CD4-positive, CD25-positive, alpha-beta regulatory T cell (primary cell): ENCODE measurements at regions not wholly inside any gene's neighbourhood (a gene's known extent, or its start where the extent isn't known, plus 50 kb on each side); places are given as distances from the start of the nearest gene placed in this dataset.
"Not testable (repeated sequence)": the region's sequence is repeated elsewhere in the genome, so short reads cannot be mapped to it uniquely, and the experiment has no call there.

Experiments used
- ATAC-seq, 2 donors: fragments of 150-1000 bp; cut with Tn5 transposase; one replicate each; pipeline ENCODE4 v1.10.0; 2021; ENCODE audit warnings: low read depth in 2 of 2, moderate number of reproducible peaks in 2 of 2, moderate library complexity in 1 of 2
- DNase-seq, 3 donors: peaks; one replicate each; pipeline versions ENCODE4 v3.0.0 to v3.0.0-alpha.2; 2012 to 2022; ENCODE audit warnings: mixed read lengths in 1 of 3
- H3K27ac ChIP-seq: one replicate; pipeline ENCODE4 v1.7.0; 2013; ENCODE audit warnings: mild to moderate bottlenecking, low read length; ENCODE audit not compliant: insufficient read depth, poor library complexity, severe bottlenecking
- H3K27me3 ChIP-seq: one replicate; pipeline ENCODE4 v1.7.0; 2013; ENCODE audit warnings: low read length; ENCODE audit not compliant: control insufficient read depth, insufficient read depth
- H3K36me3 ChIP-seq: one replicate; pipeline ENCODE4 v1.7.0; 2013; ENCODE audit warnings: mild to moderate bottlenecking, low read length, moderate library complexity; ENCODE audit not compliant: control insufficient read depth, insufficient read depth
- H3K4me1 ChIP-seq: 2 replicates; pipeline ENCODE4 v1.7.0; 2013; ENCODE audit warnings: mild to moderate bottlenecking, low read length; ENCODE audit not compliant: insufficient read depth, control insufficient read depth, poor library complexity, severe bottlenecking
- H3K4me3 ChIP-seq: one replicate; pipeline ENCODE4 v1.7.0; 2013; ENCODE audit warnings: low read depth, mild to moderate bottlenecking, low read length, moderate library complexity
- H3K9me3 ChIP-seq, 2 experiments: 1 replicate in 1 of 2; 2 replicates in 1 of 2; pipeline ENCODE4 v1.7.0; 2013; ENCODE audit warnings: low read length in 2 of 2, mild to moderate bottlenecking in 1 of 2, moderate library complexity in 1 of 2; ENCODE audit not compliant: control insufficient read depth in 2 of 2
- H3K27ac Mint-ChIP-seq, 3 donors: one replicate each; pipeline ENCODE4 v1.8.0; 2020 to 2022; ENCODE audit warnings: mild to moderate bottlenecking in 3 of 3, mixed read lengths in 3 of 3, moderate library complexity in 2 of 3
- H3K27me3 Mint-ChIP-seq: one replicate; pipeline ENCODE4 v1.8.0; 2022; ENCODE audit warnings: mild to moderate bottlenecking, mixed read lengths
- H3K36me3 Mint-ChIP-seq: one replicate; pipeline ENCODE4 v1.8.0; 2020; ENCODE audit warnings: mixed read lengths
- H3K4me1 Mint-ChIP-seq, 4 donors: one replicate each; pipeline ENCODE4 v1.8.0; 2020 to 2022; ENCODE audit warnings: mixed read lengths in 4 of 4, mild to moderate bottlenecking in 1 of 4
- H3K4me3 Mint-ChIP-seq, 4 donors: one replicate each; pipeline ENCODE4 v1.8.0; 2020 to 2022; ENCODE audit warnings: mild to moderate bottlenecking in 4 of 4, mixed read lengths in 4 of 4, moderate library complexity in 3 of 4
- H3K9me3 Mint-ChIP-seq, 7 donors: one replicate each; pipeline ENCODE4 v1.8.0; 2020 to 2022; ENCODE audit warnings: mixed read lengths in 7 of 7, mild to moderate bottlenecking in 3 of 7, moderate library complexity in 2 of 7

DNA sequence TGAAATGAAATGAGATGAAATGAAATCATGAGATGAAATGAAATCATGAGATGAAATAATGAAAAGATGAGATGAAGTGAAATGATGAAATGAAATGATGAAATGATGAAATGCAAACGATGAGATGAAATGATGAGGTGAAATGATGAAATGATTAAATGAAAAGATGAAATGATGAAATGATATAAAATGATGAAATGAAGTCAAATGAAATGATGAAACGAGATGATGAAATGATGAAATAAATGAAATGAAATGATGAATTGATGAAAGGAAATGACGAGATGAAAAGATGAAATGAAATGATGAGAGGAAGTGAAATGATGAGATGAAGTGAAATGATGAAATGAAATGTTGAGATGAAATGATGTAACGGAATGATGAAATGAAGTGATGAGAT is 595.6 kb downstream of the TP53TG3F start:
- Histone ChIP-seq H3K36me3 (no peaks in the 10 kb centered on the region), H3K27me3 (no peaks in the 10 kb centered on the region), H3K9me3 (peaks cover 1 to 14% of the 10 kb centered on the region in 2 experiments), H3K4me3 (no peak overlapping the region), H3K4me1 (no peaks in the 10 kb centered on the region), H3K27ac (no peak overlapping the region)
- Mint-ChIP-seq H3K27me3 (no peaks in the 10 kb centered on the region), H3K36me3 (no peaks in the 10 kb centered on the region), H3K4me1 (peaks cover 0 to 5% (median 0%) of the 10 kb centered on the region in 4 donors), H3K4me3 (no peak overlapping the region), H3K27ac (no peak overlapping the region), H3K9me3 (peaks cover 6 to 25% (median 20%) of the 10 kb centered on the region in 7 donors)
- ATAC-seq (no peak), DNase-seq (no peak)

DNA sequence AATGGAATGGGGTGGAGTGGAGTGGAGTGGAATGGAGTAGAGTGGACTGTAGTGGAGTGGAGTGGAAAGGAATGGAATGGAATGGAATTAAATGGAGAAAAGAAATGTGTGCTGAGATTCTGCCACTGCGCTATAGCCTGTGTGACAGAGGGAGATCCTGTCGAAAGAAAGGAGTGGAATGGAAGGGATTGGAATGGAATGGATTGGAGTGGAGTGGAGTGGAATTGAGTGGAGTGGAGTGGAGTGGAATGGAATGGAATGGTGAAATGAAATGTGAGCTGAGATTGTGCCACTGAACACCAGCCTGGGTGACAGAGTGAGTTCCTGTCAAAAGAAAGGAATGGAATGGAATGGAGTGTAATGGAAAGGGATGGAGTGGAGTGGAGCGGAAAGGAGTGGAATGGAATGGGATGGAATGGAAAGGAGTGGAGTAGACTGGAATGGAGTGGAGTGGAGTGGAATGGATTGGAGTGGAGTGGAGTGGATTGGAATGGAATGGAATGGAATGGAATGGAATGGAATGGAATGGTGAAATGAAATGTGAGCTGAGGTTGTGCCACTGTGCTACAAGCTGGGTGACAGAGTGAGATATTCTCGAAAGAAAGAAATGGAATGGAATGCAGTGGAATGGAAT is 603.3 kb downstream of the TP53TG3F start:
- not testable (repeated sequence) for DNase-seq, H3K27me3 Mint-ChIP-seq, H3K4me1 ChIP-seq, H3K4me1 Mint-ChIP-seq, H3K27ac ChIP-seq, H3K4me3 Mint-ChIP-seq, H3K27ac Mint-ChIP-seq, H3K27me3 ChIP-seq, H3K4me3 ChIP-seq, H3K36me3 ChIP-seq
- Mint-ChIP-seq H3K9me3 (peaks cover 0 to 50% (median 25%) of the 10 kb centered on the region in 7 donors), H3K36me3 (peaks cover 25% of the 10 kb centered on the region)
- ATAC-seq: peak in 1 of 2 donors; percentile 22
- peaks cover 25 to 43% of the 10 kb centered on the region in 2 experiments for H3K9me3 ChIP-seq

DNA sequence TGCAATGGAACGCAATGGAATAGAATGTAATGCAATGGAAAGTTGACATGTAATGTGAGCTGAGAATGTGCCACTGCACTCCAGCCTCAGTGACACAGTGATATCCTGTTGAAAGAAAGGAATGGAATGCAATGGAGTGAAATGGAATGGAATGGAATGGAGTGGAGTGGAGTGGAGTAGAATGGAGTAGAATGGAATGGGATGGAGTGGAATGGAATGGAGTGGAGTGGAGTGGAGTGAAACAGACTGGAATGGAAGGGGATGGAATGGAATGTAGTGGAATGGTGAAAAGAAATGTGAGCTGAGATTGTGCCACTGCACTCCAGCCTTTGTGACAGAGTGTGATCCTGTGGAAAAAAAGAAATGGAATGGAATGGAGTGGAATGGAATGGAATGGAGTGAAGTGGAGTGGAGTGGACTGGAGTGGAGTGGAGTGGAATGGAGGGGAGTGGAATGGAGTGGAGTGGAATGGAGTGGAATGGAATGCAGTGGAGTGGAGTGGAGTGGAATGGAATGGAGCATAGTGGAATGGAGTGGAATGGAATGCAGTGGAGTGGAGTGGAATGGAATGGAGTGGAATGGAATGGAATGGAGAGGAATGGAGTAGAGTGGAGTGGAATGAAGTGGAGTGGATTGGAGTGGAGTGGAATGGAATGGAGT is 604.2 kb downstream of the TP53TG3F start:
- Mint-ChIP-seq H3K9me3 (peaks cover 0 to 48% (median 27%) of the 10 kb centered on the region in 7 donors), H3K36me3 (peaks cover 25% of the 10 kb centered on the region), H3K27ac (peak overlapping the region in 1 of 3 donors; percentile 2)
- not testable (repeated sequence) for H3K4me1 ChIP-seq, H3K4me1 Mint-ChIP-seq, H3K27ac ChIP-seq, H3K27me3 Mint-ChIP-seq, DNase-seq, H3K4me3 Mint-ChIP-seq, H3K4me3 ChIP-seq, H3K36me3 ChIP-seq, H3K27me3 ChIP-seq
- H3K9me3 ChIP-seq: peaks cover 28 to 43% of the 10 kb centered on the region in 2 experiments
- ATAC-seq: peak in 1 of 2 donors; percentile 37

DNA sequence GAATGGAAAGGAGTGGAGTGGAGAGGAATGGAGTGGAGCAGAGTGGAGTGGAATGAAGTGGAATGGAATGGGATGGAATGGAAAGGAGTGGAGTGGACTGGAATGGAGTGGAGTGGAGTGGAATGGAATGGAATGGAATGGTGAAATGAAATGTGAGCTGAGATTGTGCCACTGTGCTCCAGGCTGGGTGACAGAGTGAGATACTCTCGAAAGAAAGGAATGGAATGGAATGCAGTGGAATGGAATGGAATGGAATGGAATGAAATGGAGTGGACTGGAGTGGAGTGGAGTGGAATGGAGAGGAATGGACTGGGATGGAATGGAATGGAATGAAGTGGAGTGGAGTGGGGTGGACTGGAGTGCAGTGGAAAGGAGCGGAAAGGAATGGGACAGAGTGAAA is 605.2 kb downstream of the TP53TG3F start:
- not testable (repeated sequence) for DNase-seq, H3K4me3 Mint-ChIP-seq, H3K27ac ChIP-seq, ATAC-seq, H3K36me3 ChIP-seq, H3K27me3 ChIP-seq, H3K4me1 ChIP-seq, H3K4me1 Mint-ChIP-seq, H3K27ac Mint-ChIP-seq, H3K4me3 ChIP-seq, H3K27me3 Mint-ChIP-seq
- Mint-ChIP-seq H3K9me3 (peaks cover 0 to 57% (median 27%) of the 10 kb centered on the region in 7 donors), H3K36me3 (peaks cover 25% of the 10 kb centered on the region)
- peaks cover 33 to 43% of the 10 kb centered on the region in 2 experiments for H3K9me3 ChIP-seq

DNA sequence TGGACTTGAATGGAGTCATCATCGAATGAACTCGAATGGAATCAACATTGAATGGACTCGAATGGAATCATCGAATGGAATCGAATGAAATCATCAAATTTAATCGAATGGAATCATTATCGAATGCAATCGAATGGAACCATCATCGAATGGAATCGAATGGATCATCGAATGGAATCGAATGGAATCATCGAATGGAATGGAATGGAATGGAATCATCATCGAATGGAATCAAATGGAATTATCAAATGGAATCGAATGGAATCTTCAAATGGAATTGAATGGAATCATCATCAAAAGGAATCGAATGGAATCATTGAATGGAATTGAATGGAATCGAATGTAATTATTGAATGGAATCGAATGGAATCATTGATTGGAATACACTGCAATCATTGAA is 610.3 kb downstream of the TP53TG3F start:
- not testable (repeated sequence) for H3K36me3 Mint-ChIP-seq, H3K4me1 Mint-ChIP-seq, H3K27me3 ChIP-seq, H3K4me1 ChIP-seq, H3K27me3 Mint-ChIP-seq, H3K36me3 ChIP-seq, DNase-seq, H3K4me3 Mint-ChIP-seq, H3K4me3 ChIP-seq, H3K27ac Mint-ChIP-seq, ATAC-seq, H3K27ac ChIP-seq
- H3K9me3 ChIP-seq: peaks cover 20 to 28% of the 10 kb centered on the region in 2 experiments
- peaks cover 0 to 37% (median 15%) of the 10 kb centered on the region in 7 donors for H3K9me3 Mint-ChIP-seq

DNA sequence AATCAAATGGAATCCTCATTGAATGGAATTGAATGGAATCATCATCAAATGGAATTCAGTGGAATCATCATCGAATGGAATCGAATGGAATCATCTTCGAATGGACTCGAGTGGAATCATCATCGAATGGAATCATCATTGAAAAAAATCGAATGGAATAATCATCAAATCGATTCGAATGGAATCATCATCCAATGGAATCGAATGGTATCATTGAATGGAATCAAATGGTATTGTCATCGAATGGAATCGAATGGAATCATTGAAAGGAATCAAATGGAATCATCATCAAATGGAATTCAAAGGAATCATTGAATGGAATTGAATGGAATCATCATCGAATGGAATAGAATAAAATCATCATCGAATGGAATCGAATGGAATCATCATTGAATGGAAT is 619.3 kb downstream of the TP53TG3F start:
- ATAC-seq: no peak
- Histone ChIP-seq H3K4me3 (no peak overlapping the region), H3K36me3 (no peaks in the 10 kb centered on the region), H3K4me1 (no peaks in the 10 kb centered on the region), H3K27me3 (no peaks in the 10 kb centered on the region), H3K27ac (no peak overlapping the region), H3K9me3 (peaks cover 3 to 75% of the 10 kb centered on the region in 2 experiments)
- no peak overlapping the region for H3K4me3 Mint-ChIP-seq
- H3K27ac Mint-ChIP-seq: no peak overlapping the region
- peaks cover 0 to 80% (median 14%) of the 10 kb centered on the region in 7 donors for H3K9me3 Mint-ChIP-seq
- no peaks in the 10 kb centered on the region for H3K27me3 Mint-ChIP-seq
- peaks cover 3% of the 10 kb centered on the region for H3K36me3 Mint-ChIP-seq
- no peaks in the 10 kb centered on the region for H3K4me1 Mint-ChIP-seq
- DNase-seq: no peak

DNA sequence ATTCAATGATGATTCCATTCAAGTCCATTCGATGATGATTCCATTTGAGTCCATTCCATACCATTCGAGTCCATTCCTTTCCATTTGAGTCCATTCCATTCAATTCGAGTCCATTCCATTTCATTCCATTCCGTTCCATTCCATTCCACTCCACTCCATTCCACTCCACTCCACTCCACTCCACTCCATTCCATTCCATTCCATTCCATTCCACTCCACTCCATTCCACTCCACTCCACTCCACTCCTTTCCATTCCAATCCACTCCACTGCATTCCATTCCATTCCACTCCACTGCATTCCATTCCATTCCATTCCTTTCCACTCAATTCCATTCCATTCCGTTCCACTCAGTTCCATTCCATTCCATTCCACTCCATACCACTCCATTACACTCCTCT is 625.6 kb downstream of the TP53TG3F start:
- H3K27ac Mint-ChIP-seq, H3K4me1 ChIP-seq, ATAC-seq, H3K27me3 ChIP-seq, H3K27me3 Mint-ChIP-seq, DNase-seq, H3K4me3 Mint-ChIP-seq, H3K36me3 ChIP-seq, H3K4me1 Mint-ChIP-seq, H3K27ac ChIP-seq, H3K4me3 ChIP-seq: not testable (repeated sequence)
- peaks cover 20% of the 10 kb centered on the region for H3K36me3 Mint-ChIP-seq
- H3K9me3 Mint-ChIP-seq: peaks cover 0 to 89% (median 21%) of the 10 kb centered on the region in 7 donors
- peaks cover 23 to 78% of the 10 kb centered on the region in 2 experiments for H3K9me3 ChIP-seq

DNA sequence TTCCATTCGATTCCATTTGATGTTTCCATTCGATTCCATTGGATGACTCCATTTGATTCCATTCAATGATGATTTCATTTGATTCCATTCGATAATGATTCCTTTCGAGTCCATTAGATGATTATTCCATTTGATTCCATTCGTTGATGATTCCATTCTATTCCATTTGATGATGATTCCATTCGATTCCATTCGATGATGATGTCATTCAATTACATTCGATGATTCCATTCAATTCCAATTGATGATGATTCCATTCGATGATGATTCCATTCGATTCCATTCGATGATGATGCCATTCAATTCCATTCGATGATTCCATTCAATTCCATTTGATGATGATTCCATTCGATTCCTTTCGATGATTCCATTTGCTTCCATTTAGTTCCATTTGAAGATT is 635.6 kb downstream of the TP53TG3F start:
- H3K27me3 Mint-ChIP-seq, H3K36me3 ChIP-seq, H3K27ac Mint-ChIP-seq, H3K4me1 Mint-ChIP-seq, H3K27me3 ChIP-seq, ATAC-seq, H3K27ac ChIP-seq, DNase-seq, H3K4me1 ChIP-seq, H3K4me3 Mint-ChIP-seq, H3K4me3 ChIP-seq: not testable (repeated sequence)
- Mint-ChIP-seq H3K9me3 (peaks cover 0 to 96% (median 36%) of the 10 kb centered on the region in 7 donors), H3K36me3 (peaks cover 31% of the 10 kb centered on the region)
- peaks cover 34 to 51% of the 10 kb centered on the region in 2 experiments for H3K9me3 ChIP-seq
